Activated CD4-positive, alpha-beta T cell treated with anti-CD3 and anti-CD28 coated beads, Interleukin-2, Interleukin-4, amounts not matched to agents 100 ng/mL and 50 ng/mL, durations not matched to agents 16 hours and 8 hours (primary cell): ENCODE measurements at regions not wholly inside any gene's neighbourhood (a gene's known extent, or its start where the extent isn't known, plus 50 kb on each side); places are given as distances from the start of the nearest gene placed in this dataset.
"Not testable (repeated sequence)": the region's sequence is repeated elsewhere in the genome, so short reads cannot be mapped to it uniquely, and the experiment has no call there.

Experiments
- DNase-seq: peaks from one replicate; pipeline ENCODE4 v3.0.0-alpha.2; 2020; ENCODE audit warnings: low spot score

DNA sequence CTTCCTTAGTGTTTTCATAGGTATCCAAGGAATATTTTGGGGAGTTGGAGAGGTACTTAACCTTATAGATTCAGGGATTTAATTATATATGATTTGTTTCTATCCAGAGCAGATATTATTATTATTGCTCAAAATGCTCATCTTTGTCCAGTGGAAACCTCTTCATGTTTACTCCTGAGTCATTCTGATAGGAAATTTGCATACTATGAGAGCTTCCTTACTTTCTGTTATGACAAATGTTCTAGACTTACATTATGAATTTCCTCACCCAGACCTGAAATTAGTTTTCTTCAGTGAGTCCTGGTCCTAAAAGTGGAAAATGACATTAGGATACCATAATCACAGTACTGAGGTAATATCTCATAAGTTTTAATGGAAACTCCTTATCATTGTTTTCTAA, 57.5 kb upstream of the PLPPR5 start:
- no peak for DNase-seq

DNA sequence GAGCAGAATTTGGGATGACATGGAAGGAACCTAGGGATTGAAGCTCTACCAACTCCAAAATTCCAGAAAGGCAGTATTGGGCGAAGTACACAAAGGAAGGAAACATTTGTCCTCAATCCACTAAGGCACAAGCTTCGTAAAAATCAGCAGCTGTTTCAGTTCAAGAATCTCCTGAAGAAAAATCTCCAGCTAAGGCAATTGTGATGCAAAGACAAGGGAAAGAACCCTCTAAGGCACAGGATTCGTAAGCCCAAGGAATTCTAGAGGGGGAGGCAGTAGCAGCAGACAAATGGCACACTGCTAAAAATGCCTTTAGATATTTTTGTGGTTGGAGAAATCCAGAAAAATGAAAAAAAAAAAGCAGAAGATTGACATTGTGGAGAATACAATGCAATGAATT, 64.5 kb upstream of the PLPPR5 start:
- DNase-seq = no peak

DNA sequence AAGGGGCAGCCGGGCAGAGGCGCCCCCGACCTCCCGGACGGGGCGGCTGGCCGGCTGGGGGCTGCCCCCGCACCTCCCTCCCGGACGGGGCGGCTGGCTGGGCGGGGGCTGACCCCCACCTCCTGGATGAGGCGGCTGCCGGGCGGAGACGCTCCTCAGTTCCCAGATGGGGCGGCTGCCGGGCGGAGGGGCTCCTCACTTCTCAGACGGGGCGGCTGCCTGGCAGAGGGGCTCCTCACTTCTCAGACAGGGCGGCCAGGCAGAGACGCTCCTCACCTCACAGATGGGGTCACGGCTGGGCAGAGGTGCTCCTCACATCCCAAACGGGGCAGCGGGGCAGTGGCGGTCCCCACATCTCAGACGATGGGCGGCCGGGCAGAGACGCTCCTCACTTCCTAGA, 73.9 kb upstream of the PLPPR5 start:
- DNase-seq = not testable (repeated sequence)

DNA sequence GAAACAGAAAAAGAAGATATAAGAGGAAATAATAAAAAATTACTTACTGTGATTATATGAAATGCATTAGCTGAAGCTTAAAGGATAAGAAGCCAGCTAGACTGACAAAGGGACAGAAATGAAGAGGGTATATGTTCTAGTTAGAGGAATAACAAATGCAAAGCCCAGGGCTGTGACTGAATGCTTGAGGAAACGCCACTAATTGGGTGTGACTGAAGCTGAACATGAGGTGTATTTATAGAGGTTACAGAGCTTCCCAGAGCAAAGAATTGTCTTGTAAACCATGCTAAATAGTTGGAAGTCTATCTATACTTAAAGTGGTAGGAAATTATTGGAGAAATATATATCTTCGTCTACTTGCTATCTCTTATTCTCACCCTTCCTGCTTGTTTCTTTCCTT, 77.7 kb upstream of the PLPPR5 start:
- no peak for DNase-seq

DNA sequence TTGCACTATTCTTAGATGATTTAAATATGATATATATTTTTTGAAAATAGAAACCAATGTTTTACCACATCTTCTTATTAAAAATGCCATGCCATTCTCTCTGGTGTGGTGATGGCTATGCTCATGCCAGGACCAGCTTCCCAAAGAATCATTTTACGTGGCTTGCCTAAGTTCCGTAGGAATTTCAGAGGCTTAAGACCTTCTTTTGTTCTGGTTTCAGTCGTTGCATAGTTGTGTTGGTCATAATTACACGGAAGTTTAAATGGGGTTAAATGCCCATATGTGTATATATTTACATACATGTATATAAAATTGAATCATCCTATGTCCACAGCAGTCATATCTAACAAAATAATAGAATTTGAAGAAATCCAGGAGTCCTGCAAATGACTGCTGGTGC, 78.7 kb upstream of the PLPPR5 start:
- DNase-seq = no peak

DNA sequence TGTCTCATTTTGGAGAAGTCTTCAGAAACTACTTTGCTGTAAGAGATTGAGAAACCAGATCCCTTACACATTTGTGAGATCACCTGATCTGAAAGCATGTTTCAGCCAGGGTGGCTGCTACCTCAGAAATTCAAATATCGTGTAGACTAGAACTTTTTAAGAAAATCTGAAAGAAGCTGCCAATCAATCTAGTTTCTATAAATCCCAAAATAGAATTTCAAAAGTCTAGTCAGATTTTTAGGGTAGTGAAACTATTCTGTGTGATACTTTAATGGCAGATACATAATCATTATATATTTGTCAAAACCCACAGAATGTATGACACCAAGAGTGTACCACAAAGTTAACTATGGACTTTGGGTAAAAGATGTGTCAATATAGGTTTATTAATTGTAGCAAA, 79.9 kb upstream of the PLPPR5 start:
- DNase-seq = no peak

DNA sequence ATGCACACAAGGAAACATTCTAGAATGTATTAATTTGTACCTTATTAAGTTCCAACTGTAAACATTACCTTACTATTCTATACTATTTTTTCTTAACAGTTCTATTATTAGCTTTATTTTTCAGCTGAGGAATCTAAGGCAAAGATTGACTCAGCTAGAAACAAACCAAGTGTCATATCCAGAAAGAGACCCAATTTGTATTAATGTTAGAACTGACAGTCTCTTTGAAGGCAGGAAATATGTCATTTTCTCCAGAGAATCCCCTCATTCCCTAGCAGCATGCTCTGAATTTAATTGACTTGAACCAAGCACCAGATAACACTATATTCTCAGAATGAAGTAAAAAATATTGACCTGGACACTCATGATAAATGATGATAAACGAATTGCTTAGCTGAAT, 81.4 kb upstream of the PLPPR5 start:
- DNase-seq = no peak

DNA sequence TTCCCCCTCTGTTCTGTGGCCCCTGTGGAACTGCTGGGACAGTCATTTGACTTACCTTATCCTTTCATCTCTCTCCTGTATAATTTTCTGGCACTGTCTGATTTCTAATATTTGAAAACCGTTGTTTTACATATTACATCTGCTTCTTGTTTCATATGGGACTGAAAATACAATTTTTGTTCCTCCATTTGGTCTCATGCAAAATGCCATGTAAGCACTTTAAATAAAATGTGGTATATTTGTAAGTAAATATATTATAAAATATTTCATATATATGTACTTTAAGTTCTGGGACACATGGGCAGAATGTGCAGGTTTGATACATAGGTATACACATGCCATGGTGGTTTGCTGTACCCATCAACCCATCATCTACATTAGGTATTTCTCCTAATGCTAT, 93.9 kb upstream of the PLPPR5 start:
- DNase-seq = no peak

DNA sequence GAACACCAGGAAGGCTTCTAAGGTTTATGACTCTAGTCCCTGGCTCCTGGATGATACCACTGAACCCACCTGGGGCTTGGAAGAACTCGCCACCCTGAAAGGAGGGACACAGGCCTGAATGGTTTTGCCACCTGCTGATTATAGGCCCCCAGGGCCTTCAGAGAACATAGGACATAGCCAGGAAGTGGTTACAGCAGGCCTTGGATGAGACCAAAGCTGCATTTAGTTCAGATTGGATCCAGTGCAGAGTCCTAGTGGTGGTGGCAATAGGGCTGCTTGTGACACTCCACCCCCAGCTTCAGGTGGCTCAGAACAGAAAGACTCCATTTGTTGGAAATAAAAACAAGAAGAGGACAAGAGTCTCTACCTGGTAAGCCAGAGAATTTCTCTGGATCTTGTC, 101.6 kb upstream of the PLPPR5 start:
- no peak for DNase-seq

DNA sequence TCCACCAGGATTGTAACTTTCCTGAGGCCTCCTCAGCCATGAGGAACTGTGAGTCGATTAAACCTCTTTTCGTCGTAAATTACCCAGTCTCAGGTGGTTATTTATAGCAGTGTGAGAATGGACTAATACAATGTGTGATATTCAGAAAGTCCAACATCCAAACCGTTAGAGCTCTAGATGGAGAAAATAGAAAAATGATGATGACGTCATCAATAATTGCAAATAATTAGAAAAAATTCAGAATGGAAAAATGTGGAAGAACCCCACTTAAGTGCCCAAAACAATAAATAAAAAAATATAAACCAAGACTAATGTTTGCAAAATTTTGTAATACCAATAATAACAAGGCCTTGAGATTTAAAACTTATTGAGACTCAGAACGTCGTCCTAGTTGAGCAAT, 103.0 kb upstream of the PLPPR5 start:
- no peak for DNase-seq

DNA sequence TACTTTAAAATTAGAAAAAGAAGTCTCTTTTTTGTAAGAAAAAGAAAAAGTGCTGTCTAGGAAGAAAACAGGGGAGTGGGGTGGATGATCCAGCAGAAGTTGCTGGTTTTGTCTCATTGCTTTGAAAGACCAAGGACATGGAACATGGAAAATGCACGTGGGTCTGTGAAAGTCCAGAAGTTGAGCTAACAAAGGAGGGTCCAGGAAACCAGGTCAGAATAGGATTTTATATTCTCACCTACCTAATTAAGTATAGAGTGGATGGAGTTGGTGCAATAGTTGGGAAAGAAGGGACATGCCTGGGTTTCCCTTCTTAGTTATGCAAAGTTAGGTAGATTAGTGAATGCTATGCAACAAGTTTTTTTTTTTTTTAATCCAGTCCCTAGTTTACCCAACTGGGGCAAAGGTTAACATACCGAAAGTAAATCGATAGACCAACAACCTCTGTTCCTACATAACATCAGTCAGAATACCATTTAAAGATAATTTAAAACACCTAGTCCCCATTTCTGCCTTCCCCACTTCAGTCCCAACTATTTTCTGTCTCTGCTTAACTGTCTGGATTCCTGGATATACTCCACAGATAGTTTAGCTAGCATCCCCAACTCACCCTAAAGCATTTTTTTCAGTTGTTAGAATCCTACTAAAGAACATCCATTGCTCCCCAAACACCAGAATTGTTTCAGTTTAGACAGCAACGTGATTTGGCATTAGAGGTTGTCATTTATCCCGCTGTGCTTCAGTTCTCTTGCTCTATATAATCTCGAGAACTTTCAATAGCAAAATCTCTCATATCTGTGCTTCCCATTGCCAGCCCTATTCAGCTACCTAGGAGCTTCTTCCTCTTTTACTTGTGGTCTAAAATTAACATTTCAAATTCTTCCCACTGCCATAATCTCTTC, 105.7 kb upstream of the PLPPR5 start:
- DNase-seq = no peak

DNA sequence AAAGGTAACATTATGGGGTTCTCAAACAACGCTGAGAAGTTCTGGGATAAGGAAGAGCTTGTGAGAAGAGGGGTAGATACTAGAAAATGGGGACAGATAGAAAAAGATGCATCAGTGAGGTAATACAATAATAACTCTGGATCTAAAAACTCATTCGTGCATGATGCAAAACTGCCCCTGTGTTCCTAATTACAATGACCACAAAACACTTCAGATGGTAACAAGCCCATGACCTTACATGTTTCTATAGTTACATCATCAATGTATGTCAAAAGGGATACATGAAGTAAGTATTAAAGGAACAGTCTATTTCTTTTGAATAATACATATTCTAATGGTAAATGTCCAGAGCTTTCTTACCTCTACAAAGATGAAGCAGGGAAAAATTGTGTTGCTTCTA, 110.6 kb upstream of the PLPPR5 start:
- DNase-seq = no peak

DNA sequence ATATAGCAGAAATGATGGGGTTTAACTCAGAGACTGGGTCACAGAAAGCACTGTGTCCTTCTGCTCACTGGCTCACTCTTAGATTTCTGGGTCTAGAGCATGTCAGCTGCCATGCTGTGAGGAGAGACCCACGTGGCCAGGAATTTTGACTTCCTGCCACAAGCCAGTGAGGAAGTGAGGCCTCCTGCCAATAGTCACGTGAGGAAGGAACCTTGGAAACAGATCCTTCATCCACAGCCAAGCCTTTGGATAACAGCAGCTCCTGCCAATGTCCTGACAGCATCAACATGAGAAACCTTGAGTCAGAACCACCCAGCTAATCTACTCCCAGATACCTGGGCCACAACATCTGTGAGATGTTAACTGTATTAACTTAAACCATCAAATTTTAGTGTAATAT, 114.5 kb upstream of the PLPPR5 start:
- no peak for DNase-seq

DNA sequence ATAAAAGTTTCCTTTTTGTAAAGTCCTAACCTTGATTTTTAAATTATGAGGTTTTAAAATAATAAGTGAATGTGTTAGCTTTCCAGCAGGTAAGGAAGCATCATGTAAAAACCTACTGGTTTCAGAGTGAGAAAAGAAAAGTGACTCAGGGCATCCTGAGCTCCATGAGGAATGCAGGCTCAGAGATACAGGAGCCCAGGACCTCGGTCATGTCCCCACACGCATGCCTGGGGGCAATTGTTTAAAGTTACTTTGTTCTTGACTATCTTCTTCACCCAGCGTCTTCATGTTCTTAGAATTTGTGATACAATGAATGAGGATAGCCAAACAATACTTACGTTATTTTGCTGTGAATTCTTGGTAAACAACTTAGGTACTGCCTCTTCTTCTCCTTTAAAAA, 117.4 kb upstream of the PLPPR5 start:
- DNase-seq = no peak

DNA sequence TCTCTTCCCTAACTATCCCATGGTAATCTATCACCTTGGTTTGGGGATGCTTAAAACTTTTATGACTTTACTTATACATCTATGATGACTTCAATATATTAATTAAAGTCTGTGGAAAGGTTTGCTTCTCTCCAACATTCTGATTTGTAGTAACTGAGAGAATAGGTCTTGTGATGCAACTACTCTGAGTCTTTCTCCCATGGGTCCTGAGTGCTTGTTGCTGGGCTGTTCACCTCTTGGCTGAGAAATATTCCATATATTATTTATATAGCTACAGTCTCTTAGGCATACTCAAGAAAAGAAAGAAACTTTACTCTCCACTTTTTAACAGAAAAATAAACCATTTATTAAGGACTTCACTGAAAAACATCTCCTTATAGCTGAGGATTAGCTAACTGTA, 119.3 kb upstream of the PLPPR5 start:
- DNase-seq = no peak

DNA sequence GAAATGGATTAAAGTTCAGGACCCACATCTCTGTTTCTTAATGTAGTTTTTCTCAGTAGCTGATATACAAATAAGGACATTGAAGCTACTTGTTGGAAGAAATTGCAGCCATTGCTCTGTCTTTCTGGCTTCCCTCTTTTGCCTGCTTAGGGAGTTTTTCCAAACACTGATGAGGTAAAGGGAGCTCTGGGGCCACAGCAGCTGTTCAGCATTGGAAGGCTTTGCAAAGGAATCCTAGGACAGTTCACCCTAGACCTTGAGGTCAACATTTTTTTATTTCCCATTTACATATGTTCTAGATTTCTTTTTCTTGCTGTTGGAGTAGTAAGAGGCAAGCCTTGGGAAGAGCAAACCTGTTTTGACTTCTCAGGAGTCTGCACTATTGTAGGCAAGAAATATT, 126.9 kb upstream of the PLPPR5 start:
- DNase-seq = no peak

DNA sequence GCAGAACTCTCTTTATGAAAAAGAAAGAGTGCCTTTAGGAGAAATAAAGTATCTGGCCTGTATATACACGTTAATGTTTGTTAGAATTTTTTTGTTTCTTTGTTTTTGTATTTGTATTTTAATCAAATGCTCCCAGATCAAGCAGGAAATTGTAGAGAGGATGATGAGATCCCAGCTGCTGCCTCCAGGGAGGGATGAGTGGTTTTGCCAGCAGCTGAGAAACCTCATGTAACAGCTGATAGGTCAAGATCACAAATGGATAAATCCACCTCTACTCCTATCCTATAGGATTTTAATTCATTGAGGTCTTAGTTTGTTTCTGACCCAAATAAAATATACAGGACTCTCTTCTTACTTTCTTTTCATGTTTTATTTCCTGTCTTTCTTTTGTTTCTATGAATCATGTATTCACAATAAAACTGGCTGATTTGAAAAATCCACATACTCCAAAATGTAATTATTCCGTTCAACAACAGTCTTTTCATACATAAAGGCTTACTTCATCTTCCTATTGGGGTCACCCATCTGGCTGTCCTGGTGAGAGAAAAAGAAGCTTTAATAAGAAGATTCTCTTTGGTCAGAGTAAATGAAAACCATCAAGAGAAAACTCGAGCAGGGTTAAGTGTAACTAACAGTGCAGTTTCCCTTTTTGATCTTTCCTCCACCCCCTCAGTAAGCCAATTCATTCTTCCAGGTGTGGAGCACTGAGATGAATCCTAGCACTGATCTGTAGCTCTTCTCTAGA, 129.3 kb upstream of the PLPPR5 start:
- DNase-seq = no peak

DNA sequence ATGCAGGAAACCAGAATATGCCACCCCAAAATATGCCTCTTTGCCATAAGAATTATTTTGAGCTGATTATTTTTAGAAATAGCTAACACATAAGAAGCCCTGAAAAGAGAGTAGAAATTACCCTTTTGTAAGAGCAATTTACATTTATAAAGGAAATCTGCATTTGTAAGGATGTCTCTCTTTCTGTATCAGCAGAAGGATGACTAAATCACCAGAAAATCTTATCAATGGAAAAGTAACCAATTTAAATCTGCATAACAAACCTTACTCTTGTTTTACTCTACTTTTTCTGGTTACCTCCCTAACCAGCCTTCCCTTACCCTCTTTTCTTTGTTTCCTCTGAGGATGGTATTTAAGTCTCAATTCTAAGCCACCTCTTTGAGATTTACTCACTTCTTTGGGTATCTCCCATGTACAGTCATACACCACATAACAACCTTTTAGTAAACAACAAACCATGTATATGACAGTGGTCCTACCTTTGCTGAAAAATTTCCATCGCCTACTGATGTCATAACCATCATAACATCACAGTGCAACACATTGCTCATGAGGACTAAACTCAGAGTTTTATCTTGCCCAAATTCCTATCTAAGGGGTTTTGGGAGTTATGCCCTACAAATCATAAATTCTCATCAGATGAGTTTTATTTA, 126.6 kb upstream of the PLPPR4 start:
- DNase-seq = no peak

DNA sequence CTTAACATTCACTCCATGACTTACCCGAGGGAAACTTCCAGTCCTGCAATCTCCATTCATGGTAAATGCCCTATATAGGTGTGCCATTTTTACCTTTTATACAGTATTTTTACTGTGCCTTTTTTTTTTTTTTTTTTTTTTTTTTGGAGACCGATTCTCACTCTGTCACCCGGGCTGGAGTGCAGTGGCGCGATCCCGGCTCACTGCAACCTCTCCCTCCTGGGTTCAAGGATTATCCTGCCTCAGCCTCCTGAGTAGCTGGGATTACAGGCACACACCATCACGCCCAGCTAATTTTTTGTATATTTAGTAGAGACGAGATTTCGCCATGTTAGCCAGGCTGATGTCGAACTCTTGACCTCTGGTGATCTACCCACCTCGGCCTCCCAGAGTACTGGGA, 124.4 kb upstream of the PLPPR4 start:
- DNase-seq = no peak

DNA sequence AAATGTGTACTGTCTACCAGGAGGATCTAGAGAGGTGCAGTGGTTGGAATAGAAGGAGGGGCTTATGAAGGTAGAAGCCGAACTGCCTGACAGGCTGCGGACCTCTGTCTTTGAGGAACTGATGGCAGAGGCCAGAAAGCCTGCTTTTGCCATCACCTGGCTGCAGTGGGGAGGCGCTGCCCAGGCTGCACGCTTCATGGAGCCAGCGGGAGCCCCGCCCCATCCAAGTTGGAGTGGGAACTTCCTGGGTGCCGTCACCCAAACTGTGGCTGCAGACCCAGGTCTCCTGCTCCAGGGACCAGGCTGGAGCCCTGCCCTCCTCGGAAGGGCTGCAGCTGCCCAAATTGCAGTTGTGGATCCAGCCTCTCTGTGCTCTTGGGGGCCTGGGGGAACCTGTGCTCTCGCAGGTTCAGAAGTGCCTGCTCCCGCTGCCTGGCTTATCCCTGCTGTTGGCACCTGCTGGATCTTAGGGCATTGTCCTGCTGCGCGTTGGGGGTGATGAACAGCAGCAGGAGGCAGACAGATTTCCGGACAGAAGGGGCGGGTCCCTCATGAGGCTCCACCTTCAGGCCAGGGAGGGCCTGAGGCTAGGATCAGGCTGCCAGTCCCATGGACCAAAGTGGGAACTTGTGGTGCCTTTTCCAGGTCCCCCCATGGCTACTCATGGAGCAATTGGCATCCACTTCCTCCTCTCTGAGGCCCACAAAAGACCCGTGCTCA, 118.0 kb upstream of the PLPPR4 start:
- no peak for DNase-seq

DNA sequence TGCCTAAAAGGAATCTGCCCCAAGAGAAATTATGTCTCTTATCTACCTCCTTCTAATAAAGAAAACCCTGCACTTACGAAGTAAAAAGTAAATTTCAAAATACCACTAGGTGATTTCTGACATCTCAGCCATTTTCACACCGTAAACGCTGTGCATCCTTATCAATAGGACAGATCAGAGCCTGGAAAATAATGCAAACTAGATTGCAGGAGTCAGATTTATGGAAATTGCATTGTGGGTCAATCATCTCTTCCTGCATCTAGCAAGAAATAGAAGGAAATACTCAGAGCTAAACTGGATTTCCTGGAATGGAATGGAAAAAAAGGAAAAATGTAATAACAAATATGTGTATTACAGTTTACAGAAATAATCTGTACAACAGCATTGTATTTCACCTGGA, 114.3 kb upstream of the PLPPR4 start:
- no peak for DNase-seq

DNA sequence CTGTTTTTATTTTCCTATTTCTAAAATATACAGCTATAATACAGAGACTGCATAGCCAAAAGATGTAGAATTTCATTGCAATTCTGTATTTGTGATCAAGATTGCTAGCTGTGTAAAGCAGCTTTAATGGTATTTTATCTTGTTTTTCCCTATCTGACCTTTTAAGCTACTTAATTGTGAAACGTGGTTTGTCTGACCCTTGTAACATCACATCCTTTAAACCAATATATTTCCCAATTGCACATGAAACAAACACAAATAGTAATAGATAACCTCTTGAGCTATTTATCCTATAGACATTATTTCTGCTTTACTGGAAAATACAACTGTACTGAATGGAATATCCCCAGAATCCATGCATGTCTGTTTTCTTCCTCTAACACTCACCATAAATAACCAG, 112.2 kb upstream of the PLPPR4 start:
- no peak for DNase-seq
